PC-3 (cell line): ENCODE measurements at regions not wholly inside any gene's neighbourhood (a gene's known extent, or its start where the extent isn't known, plus 50 kb on each side); places are given as distances from the start of the nearest gene placed in this dataset.

ENCODE experiments used
- ATAC-seq: fragments of 200-7000 bp; cut with Tn5 transposase; 2 replicates; pipeline ENCODE4 v1.9.1; 2020; ENCODE audit warnings: mild to moderate bottlenecking, moderate library complexity
- BruUV-seq: library from RNA; stranded (reverse); fragments of 400-500 nt; replicated peaks from 2 replicates; lab custom pipeline; 2021; lab: Mats Ljungman, UMichigan
- CTCF ChIA-PET: fragments of 300-600 bp; sonication (Branson Sonifier 250); formaldehyde crosslinking; loops from one replicate; lab custom pipeline; 2022; ENCODE audit warnings: antibody characterized with exemption; lab: Charles Lee
- POLR2A ChIA-PET: fragments of 300-600 bp; sonication (Branson Sonifier 250); formaldehyde crosslinking; loops from one replicate; lab custom pipeline; 2022; ENCODE audit warnings: antibody characterized with exemption; ENCODE audit not compliant: unreplicated experiment; lab: Charles Lee
- DNase-seq: peaks from one replicate; pipeline ENCODE4 v3.0.0-alpha.2; 2015
- H2AFZ ChIP-seq: fragments of 300-600 bp; sonication (generic); 2 replicates; pipeline ENCODE4 v1.6.0; 2016; ENCODE audit warnings: antibody characterized with exemption, low read length
- H3F3A ChIP-seq: fragments of 300-600 bp; sonication (generic); one replicate; pipeline ENCODE4 v1.6.0; 2017; ENCODE audit warnings: antibody characterized with exemption, low read length, control low read depth, mild to moderate bottlenecking; ENCODE audit not compliant: unreplicated experiment
- H3K27ac ChIP-seq: fragments of 300-600 bp; sonication (generic); 2 replicates; pipeline ENCODE4 v1.5.1; 2016; ENCODE audit warnings: mild to moderate bottlenecking, low read length
- H3K27me3 ChIP-seq: fragments of 300-600 bp; sonication (generic); 2 replicates; pipeline ENCODE4 v1.6.1; 2016; ENCODE audit warnings: low read length, mixed read lengths
- H3K36me3 ChIP-seq: fragments of 300-600 bp; sonication (generic); 2 replicates; pipeline ENCODE4 v1.6.1; 2016; ENCODE audit warnings: low read depth, mixed run types, low read length, mixed read lengths
- H3K4me1 ChIP-seq: fragments of 300-600 bp; sonication (generic); 2 replicates; pipeline ENCODE4 v1.5.1; 2016; ENCODE audit warnings: low read length; ENCODE audit not compliant: insufficient read depth
- H3K4me2 ChIP-seq: fragments of 300-600 bp; sonication (generic); 2 replicates; pipeline ENCODE4 v1.6.0; 2016; ENCODE audit warnings: low read length
- H3K4me3 ChIP-seq: fragments of 300-600 bp; sonication (generic); 2 replicates; pipeline ENCODE4 v1.5.1; 2016; ENCODE audit warnings: mild to moderate bottlenecking, low read length, mixed read lengths
- H3K79me2 ChIP-seq: fragments of 300-600 bp; sonication (generic); 2 replicates; pipeline ENCODE4 v1.6.1; 2017; ENCODE audit warnings: low read length, mixed read lengths
- H3K9ac ChIP-seq: fragments of 300-600 bp; sonication (generic); 2 replicates; pipeline ENCODE4 v1.6.0; 2016; ENCODE audit warnings: mild to moderate bottlenecking, low read length
- H3K9me2 ChIP-seq: fragments of 300-600 bp; sonication (generic); replicated peaks from 2 replicates; pipeline ENCODE4 v1.6.1; 2016; ENCODE audit warnings: mixed run types, low read length, mixed read lengths
- H3K9me3 ChIP-seq: fragments of 300-600 bp; sonication (generic); 2 replicates; pipeline ENCODE4 v1.6.1; 2016; ENCODE audit warnings: low read length, mixed read lengths
- H4K20me1 ChIP-seq: fragments of 300-600 bp; sonication (generic); 2 replicates; pipeline ENCODE4 v1.6.1; 2016; ENCODE audit warnings: low read length, mixed read lengths
- EZH2 ChIP-seq: fragments of 300-600 bp; sonication (generic); IDR thresholded peaks from one replicate; pipeline ENCODE4 v1.6.1; 2017; ENCODE audit warnings: antibody characterized with exemption, mild to moderate bottlenecking, low read length; ENCODE audit not compliant: unreplicated experiment
- EZH2phosphoT487 ChIP-seq: fragments of 300-600 bp; sonication (generic); IDR thresholded peaks from 2 replicates; pipeline ENCODE4 v1.6.1; 2018; ENCODE audit warnings: mild to moderate bottlenecking, antibody characterized with exemption, low read length, borderline replicate concordance
- intact Hi-C: fragments of 100-400 bp; cut with micrococcal nuclease; formaldehyde crosslinking; loops from 2 replicates; pipeline ENCODE4 v1.9.0; 2023
- TF ChIP-seq, protein P1 (sequence below): fragments of 300-600 bp; sonication (generic); conservative IDR thresholded peaks from 2 replicates; pipeline ENCODE4 v1.5.1; 2017; ENCODE audit warnings: antibody characterized with exemption, low read depth, mild to moderate bottlenecking, low read length

DNA sequence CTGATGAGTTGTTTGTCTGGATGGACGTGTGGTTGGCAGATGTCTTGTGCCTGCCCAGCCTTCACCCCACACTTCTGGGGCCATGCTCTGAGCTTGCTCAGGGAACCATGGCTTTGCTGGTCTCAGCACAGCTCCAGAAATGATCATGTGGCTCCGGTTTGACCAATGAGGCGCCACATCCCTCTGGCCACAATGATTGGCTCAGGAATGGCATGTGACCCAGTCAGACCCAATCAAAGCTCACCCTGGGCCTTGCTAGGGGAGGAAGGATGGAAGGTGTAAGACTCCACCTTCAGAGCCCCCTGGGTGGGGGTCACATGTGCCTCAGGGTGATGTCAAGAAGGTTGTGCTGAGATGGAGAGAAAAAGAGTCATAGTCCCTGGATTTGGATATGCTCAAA, 281.6 kb upstream of the SULF2 start:
- ChIA-PET POLR2A (no interaction called here), CTCF (no interaction called here)
- no peaks in the 10 kb centered on the region for H3K9me3 ChIP-seq
- intact Hi-C loops, result no loop called here
- no peak for DNase-seq
- peak overlapping the region; percentile 59; the same call in 1 of the 2 replicates for H3K9ac ChIP-seq
- no peak overlapping the region for H3K4me3 ChIP-seq
- no peaks in the 10 kb centered on the region for H3K9me2 ChIP-seq
- BruUV-seq, result no TSS peak
- peak overlapping the region; percentile 87 for H3K27ac ChIP-seq
- peaks cover 26% of the 10 kb centered on the region for H3K4me1 ChIP-seq
- TF ChIP-seq, protein P1, sequence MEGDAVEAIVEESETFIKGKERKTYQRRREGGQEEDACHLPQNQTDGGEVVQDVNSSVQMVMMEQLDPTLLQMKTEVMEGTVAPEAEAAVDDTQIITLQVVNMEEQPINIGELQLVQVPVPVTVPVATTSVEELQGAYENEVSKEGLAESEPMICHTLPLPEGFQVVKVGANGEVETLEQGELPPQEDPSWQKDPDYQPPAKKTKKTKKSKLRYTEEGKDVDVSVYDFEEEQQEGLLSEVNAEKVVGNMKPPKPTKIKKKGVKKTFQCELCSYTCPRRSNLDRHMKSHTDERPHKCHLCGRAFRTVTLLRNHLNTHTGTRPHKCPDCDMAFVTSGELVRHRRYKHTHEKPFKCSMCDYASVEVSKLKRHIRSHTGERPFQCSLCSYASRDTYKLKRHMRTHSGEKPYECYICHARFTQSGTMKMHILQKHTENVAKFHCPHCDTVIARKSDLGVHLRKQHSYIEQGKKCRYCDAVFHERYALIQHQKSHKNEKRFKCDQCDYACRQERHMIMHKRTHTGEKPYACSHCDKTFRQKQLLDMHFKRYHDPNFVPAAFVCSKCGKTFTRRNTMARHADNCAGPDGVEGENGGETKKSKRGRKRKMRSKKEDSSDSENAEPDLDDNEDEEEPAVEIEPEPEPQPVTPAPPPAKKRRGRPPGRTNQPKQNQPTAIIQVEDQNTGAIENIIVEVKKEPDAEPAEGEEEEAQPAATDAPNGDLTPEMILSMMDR, result no peak
- no peak for TF ChIP-seq EZH2
- TF ChIP-seq EZH2phosphoT487, result no peak
- H3K79me2 ChIP-seq, result no peaks in the 10 kb centered on the region
- H4K20me1 ChIP-seq, result no peaks in the 10 kb centered on the region
- no peak overlapping the region for H2AFZ ChIP-seq
- no peaks in the 10 kb centered on the region for H3K27me3 ChIP-seq
- no peaks in the 10 kb centered on the region for H3K36me3 ChIP-seq
- no peak overlapping the region for H3K4me2 ChIP-seq
- ATAC-seq, result no peak
- no peaks in the 10 kb centered on the region for H3F3A ChIP-seq

DNA sequence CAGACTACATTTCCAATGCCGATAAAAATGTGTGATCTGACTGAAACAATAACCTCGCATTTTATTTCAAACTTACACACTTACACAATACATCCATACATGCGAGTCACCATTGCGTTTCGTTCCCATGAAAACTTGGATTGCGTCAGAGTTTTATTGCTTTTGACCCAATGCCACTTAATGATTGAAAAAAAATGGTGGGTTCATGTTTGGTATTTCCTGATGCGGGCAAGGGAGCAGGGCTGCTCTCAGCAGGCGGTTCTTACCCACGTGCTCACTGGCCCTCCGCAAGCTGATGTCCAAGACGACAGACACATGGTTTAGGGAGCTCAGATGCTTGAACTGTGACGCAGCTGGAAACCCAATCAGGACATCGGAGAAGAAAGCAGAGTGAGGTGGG, 281.0 kb upstream of the SULF2 start:
- H3K79me2 ChIP-seq, result no peaks in the 10 kb centered on the region
- DNase-seq (peak; percentile 75), ATAC-seq (no peak)
- H2AFZ ChIP-seq, result no peak overlapping the region
- H4K20me1 ChIP-seq, result no peaks in the 10 kb centered on the region
- ChIA-PET POLR2A (no interaction called here), CTCF (no interaction called here)
- H3K27ac ChIP-seq, result peak overlapping the region; percentile 87
- H3K4me1 ChIP-seq, result peaks cover 26% of the 10 kb centered on the region
- H3K4me3 ChIP-seq, result no peak overlapping the region
- H3K9ac ChIP-seq, result peak overlapping the region; percentile 73
- no peaks in the 10 kb centered on the region for H3K9me3 ChIP-seq
- no peaks in the 10 kb centered on the region for H3K36me3 ChIP-seq
- no peaks in the 10 kb centered on the region for H3K27me3 ChIP-seq
- TF ChIP-seq EZH2phosphoT487, result no peak
- TF ChIP-seq EZH2, result no peak
- TF ChIP-seq, protein P1, result no peak
- intact Hi-C loops, result no loop called here
- H3F3A ChIP-seq, result no peaks in the 10 kb centered on the region
- no TSS peak for BruUV-seq
- no peak overlapping the region for H3K4me2 ChIP-seq
- no peaks in the 10 kb centered on the region for H3K9me2 ChIP-seq

DNA sequence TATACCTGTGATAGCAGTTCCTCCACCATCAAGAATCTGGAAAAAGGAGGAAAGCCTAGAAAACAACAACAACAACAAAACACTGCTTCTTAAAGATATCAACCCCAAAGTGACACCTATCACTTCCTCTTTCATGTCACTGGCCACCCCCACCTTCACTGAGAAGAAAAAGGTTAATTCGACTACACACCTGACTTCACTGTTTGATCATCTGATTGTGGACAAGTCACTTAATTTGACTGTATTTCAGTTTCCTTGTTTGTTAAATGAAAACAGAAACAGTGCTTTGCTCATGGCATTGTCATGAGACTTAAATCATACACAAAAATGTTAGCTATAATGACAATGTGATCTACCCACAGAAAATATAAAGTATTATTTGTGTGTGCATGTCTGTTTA, 280.6 kb upstream of the SULF2 start:
- CTCF ChIA-PET, result no interaction called here
- Histone ChIP-seq H3K4me2 (peak overlapping the region; percentile 19), H3K9me3 (no peaks in the 10 kb centered on the region), H2AFZ (0 out of 2 replicates have a peak overlapping the region, but pooled peaks have one; percentile 11), H3K4me1 (peaks cover 26% of the 10 kb centered on the region), H3K9me2 (no peaks in the 10 kb centered on the region), H3F3A (no peaks in the 10 kb centered on the region), H3K27me3 (no peaks in the 10 kb centered on the region), H3K9ac (peak overlapping the region; percentile 73), H3K36me3 (no peaks in the 10 kb centered on the region), H3K4me3 (no peak overlapping the region), H4K20me1 (no peaks in the 10 kb centered on the region), H3K79me2 (no peaks in the 10 kb centered on the region), H3K27ac (peak overlapping the region; percentile 87)
- ATAC-seq, result no peak
- TF ChIP-seq EZH2phosphoT487 (no peak), EZH2 (no peak)
- TF ChIP-seq, protein P1, result no peak
- no peak for DNase-seq
- POLR2A ChIA-PET, result no interaction called here
- intact Hi-C loops, result no loop called here
- no TSS peak for BruUV-seq
